HK-2 (cell line): ENCODE measurements at regions not wholly inside any gene's neighbourhood (a gene's known extent, or its start where the extent isn't known, plus 50 kb on each side); places are given as distances from the start of the nearest gene placed in this dataset.
A peak's percentile ranks its signal among the peaks of the same experiment; 100 is the strongest.
"Not testable (repeated sequence)": the region's sequence is repeated elsewhere in the genome, so short reads cannot be mapped to it uniquely, and the experiment has no call there.

ENCODE experiments used
- DNase-seq: peaks from one replicate; pipeline ENCODE4 v3.0.0-alpha.2; 2018; ENCODE audit not compliant: unreplicated experiment

- DNase-seq, result no peak
These were observed 77.0 kb downstream of the CCDC71L start for GRCh38 chr7:106583706-106584690.

DNA sequence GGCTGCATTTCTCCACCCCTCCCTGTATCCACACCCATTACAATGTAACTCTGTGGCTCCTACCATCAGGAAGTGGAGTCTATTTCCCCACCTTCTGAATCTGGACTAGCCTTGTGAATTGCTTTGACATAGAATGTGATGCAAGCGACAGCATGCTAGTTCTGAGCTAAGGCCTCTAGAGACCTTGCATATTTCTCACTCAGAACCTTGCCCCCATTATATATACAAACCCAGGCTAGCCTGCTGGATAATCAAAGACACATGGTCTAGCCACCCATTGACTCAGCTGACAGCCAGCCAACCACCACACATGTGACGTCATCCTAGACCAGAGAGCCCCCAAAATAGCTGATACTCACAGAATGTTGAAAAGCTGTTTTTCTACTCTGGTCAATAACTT lies 77.9 kb downstream of the CCDC71L start:
- DNase-seq, result no peak

- DNase-seq, result no peak
These were observed 78.6 kb downstream of the CCDC71L start for GRCh38 chr7:106582365-106582764.

DNA sequence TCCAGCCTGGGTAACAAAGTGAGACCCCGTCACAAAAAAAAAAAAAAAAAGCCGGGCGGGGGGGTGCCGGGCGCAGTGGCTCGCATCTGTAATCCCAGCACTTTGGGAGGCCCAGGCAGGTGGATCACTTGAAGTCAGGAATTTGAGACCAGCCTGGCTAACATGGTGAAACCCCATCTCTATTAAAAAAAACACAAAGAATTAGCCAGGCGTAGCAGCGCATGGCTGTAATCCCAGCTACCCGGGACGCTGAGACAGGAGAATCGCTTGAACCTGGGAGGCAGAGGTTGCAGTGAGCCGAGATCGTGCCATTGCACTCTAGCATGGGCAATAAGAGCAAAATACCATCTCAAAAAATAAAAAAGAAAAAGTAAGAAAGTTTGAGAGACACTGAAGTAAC lies 81.9 kb downstream of the CCDC71L start:
- not testable (repeated sequence) for DNase-seq

DNA sequence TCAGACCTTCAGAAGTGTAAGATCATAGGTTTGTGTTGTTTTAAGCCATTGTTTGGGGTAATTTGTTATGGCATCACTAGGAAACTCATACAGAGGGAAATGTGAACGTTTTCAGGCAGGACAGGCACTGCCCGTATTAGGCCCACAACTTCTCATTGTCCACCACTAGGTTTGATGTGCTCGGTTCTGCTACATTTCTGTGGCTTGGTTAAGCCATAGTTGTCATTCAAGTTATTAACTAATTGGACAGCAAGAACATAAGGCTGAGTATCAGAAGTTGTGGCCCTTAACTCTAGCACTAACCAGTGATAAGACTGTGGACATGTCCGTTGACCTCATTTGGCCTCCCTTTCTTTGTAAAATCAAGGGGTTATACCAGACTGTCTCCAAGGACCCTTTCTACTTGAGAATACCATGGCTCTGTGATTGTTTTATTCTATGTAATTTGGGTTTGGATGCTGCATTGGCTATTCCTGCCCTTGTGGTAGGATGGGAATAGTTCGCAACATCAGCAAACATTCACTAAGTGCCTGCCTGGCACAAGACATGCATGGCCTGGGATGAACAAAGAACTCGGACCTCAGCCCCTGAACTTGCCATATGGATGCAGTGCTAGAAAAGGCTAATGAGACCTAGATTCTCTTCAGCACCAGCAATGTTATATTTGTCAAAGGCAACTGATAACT lies 85.7 kb downstream of the CCDC71L start:
- DNase-seq, result no peak

GRCh38 chr7:106573738-106574137 lies 87.2 kb downstream of the CCDC71L start:
- no peak for DNase-seq

DNA sequence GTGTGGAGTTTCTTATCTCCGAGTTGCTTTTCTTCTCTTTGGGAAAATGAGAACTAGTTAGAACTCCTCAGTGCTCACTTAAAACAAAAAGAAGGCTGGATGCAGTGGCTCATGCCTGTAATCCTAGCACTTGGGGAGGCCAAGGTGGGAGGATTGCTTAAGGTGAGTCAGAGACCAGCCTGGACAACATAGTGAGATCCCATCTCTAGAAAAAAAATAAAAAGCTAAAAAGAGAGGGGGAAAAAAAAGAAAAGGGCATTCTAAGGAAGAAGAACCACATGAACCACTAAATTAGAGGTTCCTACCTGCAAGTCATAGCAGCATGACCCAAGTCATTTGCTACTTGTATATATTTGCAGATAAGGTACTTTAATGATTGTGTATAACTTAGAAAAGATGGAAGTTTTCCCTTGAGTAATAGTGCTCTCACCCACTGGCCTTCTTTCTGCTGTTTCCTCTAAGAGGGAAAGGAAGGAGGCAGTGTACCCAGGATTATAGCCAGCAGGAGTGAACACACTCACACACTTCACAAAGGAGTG lies 87.8 kb downstream of the CCDC71L start:
- DNase-seq, result no peak

- peak; percentile 53 for DNase-seq
These were observed 88.4 kb downstream of the CCDC71L start for GRCh38 chr7:106572394-106573124.

DNA sequence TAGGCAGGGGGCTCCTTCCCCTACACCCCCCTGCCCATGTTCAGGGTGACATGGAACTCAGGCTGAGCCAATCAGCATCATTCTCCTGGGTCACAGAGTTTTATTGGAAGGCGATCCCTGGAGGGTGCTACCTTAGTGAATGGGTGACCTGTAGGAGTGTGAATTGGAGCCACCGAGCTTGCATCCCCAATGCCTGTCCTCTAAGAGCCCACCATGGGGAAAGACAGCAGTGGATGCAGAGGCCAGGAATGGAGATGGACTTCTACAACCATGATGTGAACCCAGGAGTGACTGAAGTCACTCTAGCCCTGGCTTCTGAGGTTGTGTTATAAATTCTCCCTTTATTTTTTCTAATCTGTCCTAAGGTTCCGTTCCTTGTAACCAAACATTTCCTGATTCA lies 89.4 kb downstream of the CCDC71L start:
- no peak for DNase-seq

GRCh38 chr7:106570948-106571418 lies 90.0 kb downstream of the CCDC71L start:
- DNase-seq, result no peak

- DNase-seq, result no peak
These were observed 90.8 kb downstream of the CCDC71L start for GRCh38 chr7:106570146-106570545.

DNA sequence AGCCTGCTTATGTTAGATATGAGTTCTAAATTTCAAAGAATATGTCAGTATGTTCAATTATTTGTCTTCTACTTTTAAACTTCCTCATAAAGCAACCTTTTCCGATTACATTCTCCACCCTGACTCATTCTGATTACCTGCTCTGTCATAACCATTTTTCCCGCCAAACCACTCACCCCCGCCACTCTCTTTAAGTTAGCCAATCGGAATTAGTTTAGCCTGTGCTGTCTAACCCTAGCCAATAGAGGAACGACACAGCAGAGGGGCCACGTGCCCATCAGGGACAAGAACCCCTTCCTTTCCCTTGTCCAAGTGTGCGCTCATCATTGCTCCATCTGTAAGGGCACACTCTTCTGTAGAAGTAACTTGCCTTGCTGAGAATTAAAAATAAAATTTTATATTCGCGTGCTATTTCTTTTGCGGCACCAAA lies 91.4 kb downstream of the CCDC71L start:
- DNase-seq, result no peak

DNA sequence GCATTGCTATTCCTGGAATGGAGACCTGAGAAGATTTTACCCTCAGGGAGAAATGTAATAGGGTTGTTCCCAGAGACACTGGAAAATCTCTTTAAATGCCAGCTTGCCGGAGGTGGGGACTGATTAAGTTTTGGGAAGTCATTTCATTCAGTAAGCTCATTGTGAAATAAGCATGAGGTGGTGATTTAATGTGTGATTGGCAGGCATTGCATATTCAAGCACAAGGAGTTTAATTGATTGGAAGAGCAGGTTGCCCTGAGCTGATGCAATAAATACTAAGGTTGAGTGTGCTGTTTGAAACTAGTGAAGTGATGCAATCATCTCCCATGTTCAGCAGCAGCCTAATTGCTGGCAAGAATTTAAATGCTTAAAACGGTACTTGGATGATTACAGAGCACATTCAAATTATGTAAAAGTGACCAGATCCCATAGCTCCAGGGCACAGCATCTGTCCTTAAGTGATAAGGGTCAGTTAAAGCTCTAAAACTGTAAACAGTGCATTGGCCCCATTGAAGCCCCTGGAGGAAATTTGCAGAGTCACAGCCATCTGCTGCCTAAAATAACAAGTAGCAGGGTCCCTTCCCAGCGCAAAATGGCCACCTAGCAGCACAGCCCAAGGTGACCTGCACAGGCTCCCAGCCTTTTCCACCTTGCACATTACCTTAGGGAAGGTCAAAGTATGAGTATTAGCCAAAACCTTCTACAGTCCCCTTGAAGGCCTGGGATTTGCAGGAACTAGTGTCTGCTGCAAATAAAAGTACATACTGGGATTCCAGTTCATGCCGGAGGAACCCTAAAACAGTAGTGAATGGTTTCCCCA lies 92.1 kb downstream of the CCDC71L start:
- no peak for DNase-seq

- no peak for DNase-seq
These were observed 92.8 kb downstream of the CCDC71L start for GRCh38 chr7:106568002-106568679.

GRCh38 chr7:106567204-106568001 lies 93.6 kb downstream of the CCDC71L start:
- DNase-seq, result not testable (repeated sequence)

DNA sequence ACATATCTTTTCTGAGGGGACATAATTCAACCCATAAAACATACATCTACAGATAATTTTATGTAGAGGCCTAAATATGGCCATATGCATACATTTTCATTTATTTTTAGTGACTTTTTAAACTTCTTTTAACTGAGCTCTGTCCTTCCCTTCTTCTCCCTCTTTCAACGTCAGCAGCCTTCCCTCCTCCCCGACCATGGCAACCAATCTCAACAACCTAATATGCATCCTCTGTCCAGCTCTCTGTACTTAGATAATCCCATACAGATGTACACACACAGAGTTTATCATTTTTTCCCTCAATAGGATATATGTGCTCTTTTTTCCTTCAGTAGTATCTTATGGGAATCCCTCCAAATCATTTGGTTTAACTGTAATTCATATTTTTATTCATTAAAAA lies 94.3 kb downstream of the CCDC71L start:
- no peak for DNase-seq

- no peak for DNase-seq
These were observed 94.8 kb downstream of the CCDC71L start for GRCh38 chr7:106566196-106566595.

- DNase-seq, result no peak
These were observed 95.5 kb downstream of the CCDC71L start for GRCh38 chr7:106565428-106565827.

DNA sequence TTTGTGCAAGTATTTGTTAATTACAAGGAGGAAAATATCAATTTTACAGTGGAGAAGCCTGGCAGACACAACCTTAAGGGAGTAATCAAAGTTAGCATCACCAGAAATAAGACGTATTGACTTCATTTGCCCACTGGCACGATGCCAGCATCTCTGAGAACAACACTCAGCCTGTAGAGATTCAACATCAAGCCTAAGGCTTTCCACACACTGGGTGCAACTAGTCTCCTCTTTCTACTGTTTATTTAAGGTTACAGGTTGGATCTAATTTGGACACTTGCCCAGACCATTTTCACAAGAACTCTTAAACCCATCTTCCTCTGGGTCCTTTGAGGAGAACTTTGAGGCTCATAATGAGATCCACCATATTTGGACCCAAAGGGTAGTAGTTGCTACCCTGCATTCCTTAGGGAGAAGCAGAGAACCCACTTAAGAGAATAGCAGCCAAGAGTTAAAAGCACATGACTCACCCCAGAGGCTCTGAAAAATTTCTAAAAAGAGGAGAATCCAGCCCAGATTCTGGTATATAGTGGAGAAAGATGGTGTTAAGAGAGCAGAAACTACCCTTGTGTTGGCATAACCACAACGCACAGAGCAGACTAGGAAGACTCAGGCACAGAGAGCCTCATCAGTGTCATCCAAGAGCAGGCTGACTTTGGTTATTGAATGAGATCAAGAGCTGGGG lies 97.3 kb downstream of the CCDC71L start:
- no peak for DNase-seq
